ENCODE measurements at regions not wholly inside any gene's neighbourhood (a gene's known extent, or its start where the extent isn't known, plus 50 kb on each side); places are given as distances from the start of the nearest gene placed in this dataset.
A peak's percentile ranks its signal among the peaks of the same experiment; 100 is the strongest.
"Not testable (repeated sequence)": the region's sequence is repeated elsewhere in the genome, so short reads cannot be mapped to it uniquely, and the experiment has no call there.

DNA sequence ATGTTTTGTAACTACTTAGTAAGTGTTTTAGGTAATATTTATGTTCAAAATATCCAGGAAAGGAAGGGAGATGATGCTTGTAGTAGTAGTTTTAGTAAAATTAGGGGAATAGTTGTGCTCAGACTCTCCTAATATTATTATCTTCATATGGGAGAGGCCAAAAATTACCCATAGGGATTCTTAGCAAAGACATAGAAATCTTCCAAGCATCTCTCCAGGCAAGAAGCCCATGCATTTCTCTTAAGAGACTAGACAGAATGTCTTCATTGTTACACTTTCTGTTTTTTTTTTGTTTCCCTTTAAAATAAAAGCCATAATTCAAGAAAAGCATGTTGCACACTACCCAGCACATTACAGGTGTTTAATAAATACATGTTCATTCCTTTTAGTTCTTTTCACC is 180.6 kb downstream of the CYB561 start:
- no peak for DNase-seq

DNA sequence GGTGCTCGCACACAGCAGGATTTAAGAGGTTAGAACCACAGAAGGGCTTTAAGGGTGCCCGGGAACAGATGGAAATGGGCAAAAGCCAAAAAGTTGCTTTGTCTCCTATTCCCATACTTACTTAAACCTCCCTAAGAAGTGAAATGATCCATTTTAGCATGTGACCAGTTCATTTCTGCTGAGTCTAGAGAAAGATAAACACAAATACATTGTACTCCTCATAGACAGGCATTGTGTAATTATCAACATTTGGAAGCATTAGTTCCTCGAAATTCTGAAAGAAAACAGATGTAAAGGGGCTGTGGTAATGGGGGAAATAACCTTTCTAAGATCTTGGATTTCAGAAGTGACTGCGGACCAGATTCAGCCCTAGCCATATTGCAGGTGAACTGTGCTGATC is 178.3 kb downstream of the CYB561 start:
- DNase-seq, result no peak

DNA sequence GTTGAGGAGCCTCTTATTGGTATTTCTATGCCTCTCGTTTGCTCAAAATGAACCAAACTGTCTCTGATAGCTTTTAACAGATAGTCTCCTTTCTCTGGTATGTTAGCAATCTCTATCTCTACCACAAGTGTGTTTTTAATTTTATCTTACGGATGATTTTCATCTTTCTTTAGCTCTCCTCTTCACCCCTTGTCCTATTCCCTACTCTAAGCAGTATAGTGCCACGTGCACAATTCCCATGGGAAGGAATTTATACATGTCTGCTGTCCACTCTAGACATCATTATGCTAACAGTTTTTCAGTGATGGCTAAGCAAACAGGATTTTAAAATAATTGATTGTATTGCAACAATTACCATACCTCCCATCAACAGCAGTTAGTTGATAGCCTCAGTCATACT is 177.3 kb downstream of the CYB561 start:
- DNase-seq, result no peak

DNA sequence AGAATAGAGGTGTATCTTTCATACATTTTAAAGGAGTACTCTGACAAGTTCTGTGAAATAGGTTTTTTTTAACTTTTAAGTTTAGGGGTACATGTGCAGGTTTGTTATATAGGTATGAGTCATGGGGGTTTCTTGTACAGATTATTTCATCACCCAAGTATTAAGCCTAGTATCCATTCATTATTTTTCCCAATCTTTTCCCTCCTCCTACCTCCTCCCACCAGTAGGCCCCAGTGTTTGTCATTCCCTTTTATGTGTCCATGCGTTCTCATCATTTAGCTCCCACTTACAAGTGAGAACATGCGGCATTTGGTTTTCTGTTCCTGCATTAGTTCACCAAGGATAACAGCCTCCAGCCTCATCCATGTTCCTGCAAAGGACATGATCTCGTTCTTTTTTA is 175.5 kb downstream of the CYB561 start:
- no peak for DNase-seq

DNA sequence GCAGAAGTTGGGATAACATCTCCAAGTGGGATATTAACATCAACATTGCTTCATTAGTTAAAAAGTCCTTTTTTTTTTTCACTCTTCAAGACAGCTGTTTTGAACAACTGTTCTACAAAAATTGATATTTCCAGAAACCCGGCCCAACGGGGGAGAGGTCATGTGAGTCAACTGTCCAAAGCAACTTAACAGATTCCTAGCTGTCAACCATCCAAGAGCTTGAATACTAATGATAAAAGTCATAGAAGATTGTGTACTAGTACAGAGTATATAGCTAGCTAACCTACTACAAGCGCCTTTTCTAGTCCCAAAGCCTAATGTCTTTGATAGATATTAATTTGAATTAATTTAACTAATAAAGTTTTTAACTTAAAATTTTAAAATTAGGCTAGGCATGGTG is 172.0 kb downstream of the CYB561 start:
- no peak for DNase-seq

DNA sequence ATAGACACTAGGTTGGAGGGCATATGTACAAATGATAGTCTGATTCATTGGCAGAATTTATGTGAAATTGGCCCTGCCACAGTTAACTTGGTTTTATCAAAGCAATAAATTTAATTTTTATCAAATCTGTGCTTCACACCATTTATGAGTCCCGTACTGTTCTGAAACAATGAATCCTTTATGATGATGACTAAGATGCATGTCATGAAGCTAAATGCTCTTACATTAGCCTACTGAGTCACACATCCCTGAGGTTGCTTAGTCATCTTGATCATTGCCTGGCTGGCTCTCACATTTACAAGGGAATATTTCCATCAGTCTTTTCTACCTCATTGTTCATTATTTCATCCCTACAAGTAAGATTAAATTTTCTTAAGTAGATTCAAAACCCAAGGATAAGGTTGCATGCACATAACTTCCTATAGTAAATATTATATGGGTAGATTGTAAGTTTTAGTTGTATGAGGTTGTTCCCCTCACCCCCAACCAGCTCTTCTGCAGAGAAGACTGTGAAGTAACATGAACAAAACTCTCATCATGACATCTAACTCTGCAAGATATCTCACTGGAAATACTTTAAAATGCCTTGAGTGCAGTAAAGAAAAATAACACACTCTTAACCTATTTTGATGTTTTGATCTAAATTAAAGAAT is 170.7 kb downstream of the CYB561 start:
- DNase-seq, result peak; percentile 91

DNA sequence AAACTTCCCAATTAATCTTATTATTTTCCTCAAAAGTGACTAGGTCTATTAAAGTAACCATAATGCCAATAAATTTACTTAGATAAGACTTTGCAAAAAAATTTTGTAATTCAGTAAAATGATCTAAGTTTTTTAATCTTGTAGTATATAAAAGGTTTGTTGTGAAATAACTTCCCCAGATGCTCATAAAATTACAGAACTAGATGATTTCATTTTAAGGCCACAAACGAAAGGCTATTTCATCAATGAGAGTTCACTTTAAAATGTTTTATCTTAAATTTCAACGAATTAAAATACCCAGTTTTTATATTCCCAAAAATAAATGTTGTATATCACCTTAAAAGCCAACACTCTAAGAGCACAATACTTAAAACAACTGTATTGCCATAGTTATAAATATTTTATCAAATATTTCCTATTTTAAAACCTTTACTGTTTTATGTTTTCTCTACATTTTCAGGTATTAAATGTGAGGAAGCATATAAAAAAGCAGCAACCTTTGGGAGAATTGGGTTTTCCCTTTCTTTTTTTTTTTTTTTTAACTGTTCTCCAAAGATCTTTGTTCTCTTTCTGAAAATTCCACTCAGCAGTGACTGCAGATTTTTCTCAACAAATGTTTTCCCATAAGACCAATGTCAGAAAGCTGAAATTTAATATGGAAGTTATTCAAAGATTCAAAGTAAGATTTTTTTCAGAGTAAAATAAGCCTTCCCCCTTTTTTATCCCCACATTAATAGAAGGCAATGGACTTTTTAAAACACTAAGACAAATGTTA is 169.9 kb downstream of the CYB561 start:
- DNase-seq, result no peak

DNA sequence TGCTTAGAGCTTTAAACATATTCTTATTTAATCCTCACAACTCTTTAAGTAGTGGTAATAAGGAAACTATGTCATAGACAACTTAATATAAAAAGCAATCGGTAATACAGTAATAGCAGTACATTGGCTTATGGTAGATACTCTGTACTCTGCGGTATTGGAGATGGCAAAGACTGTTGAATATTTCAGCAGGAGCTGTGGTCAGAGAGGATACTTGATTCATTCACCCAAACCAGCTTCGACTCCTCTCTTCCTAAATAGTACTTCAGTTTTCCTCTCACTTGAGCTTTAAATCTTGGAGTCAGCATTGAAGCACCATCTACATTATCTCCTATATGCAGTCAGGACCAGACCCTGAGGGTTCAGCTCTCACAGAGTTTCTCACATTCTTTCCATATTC is 169.3 kb downstream of the CYB561 start:
- no peak for DNase-seq

DNA sequence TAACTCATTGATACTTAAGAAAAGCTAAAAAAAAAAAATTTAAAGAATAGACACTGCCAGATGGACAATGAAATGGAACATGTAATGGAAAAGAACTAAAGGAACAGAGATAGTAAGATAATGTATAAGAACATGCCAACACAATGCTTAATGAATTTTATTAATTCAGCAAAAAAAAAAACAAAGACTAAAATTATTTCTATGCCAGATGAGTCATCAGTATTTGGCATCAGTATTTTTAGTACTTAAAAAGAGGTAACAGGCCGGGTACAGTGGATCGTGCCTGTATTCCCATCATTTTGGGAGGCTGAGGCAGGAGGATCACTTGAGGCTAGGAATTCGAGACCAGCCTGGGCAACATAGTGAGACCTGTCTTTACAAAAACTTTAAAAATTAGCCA is 168.5 kb downstream of the CYB561 start:
- DNase-seq, result no peak

DNA sequence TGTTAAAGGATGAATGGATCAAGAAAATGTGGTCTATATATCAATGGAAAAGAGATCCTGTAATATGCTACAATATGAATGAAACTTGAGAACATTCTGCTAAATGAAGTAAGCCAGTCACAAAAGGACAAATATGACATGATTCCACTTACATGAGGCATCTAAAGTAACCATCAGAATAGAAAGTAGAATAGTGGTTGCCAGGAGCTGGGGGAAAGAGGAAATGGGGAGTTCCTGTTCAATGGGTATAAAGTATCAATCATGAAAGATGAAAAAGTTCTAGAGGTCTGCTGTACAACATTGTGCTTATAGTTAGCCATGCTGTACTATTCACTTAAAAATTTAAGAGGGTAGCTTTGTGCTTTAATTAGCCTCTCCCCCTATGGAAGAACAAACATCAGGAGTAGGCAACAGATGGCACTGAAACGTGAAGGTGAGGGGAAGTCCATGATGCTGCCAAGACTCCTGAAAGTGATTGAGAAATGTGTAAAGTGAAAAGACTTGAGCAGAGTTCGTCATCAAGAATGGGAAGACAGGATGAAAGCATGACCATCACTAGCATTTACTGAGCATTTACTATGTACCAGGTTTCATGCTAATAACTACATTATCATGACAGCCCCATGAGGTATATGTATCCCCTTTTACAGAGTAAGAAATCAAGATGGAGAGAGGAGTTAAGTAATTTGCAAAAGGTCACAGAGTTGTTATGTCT is 167.2 kb downstream of the CYB561 start:
- DNase-seq, result no peak

DNA sequence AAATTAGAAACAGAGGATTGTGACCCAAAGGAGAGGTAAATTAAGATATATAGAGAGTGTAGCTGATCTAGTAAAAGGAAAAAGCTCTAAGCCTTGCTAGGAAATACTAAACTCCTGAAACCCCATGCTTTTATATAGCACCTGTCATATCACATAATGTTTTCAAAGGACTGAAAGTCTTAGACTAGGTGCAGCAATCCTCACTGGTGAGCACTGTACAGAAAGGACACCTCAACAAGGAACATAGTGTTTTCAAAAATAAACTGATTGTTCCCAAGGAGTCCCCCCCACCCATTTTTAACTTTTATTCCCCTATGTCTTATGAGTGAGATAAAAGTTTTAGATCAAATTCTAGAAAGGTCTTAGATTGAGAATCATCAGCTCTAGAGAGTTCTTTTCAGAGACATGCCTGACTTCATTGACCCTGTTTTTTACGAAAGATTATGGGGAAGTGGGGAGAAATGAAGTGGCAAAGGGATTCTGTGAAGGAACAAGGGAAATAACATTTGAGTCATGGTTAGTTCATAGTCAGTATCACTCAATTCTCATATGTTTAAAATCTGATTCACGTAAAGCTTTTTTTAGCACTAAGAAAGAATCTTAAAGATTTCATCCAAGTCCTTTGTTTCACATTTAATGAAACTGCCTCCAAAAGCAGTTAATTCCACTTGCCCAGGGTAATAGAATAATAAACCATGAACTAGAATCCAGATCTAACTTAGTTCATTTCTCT is 166.4 kb downstream of the CYB561 start:
- peak; percentile 30 for DNase-seq

DNA sequence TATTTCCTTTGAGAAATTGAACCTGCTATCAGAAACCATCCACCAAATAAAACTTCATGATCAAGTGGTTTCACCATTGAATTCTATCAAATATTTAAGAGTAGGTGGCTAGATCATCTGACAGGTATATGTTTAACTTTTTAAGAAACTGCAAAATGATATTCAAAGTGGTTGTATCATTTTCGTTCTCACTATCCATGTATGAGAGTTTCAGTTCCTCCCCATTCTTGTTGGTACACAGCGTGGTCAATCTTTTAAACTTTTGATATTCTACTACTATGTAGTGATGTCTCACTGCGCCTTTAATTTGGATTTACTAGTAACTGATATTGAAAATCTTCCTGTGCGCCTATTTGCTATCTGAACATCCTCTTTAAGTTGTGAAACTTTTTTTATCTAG is 163.7 kb downstream of the CYB561 start:
- DNase-seq, result no peak

DNA sequence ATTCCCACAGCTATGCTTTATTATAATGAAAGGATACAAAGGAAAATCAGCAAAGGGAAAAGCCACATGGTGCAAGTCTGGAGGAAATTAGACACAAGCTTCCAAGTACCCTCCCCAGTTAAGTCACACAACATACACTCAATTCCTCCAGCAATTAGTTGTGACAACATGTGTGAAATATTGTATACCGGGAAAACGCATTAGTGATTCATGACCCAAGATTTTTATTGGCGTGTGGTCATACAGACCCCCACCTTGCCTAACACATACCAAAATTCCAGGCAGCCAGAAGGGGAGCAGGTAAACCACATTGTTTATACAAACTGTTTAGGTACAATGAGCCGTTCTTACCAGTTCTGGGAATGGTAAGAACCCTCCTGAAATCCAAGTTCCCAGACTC is 160.6 kb downstream of the CYB561 start:
- no peak for DNase-seq

DNA sequence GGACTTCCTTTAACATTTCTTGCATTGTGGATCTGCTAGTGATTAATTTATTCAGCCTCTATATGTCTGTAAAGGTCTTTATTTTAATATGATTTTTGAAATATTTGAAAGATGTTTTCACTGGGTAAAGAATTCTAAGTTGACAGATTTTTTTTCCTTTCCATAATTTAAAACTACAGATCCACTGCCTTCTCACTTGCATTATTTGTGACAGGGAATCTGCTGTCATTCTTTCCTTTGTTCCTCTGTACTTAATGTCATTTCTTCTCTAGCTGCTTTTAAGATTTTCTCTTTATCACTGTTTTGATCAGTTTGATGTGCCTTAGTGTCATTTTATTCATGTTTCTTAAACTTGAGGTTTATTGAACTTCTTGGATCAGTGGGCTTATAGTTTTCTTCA is 159.9 kb downstream of the CYB561 start:
- DNase-seq, result no peak

DNA sequence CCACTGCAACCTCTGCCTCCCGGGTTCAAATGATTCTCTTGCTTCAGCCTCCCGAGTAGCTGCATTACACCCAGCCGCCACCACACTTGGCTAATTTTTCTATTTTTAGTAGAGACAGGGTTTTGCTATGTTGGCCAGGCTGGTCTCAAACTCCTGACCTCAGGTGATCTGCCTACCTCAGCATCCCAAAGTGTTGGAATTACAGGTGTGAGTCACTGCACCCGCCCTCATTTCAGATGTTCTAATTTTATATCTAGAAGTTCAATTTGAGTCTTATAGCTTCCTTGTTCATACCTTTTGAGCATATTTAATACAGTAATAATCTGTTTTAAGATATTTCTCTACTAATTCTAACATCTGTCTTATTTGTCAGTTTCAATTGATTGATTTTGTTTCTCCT is 159.1 kb downstream of the CYB561 start:
- not testable (repeated sequence) for DNase-seq

DNA sequence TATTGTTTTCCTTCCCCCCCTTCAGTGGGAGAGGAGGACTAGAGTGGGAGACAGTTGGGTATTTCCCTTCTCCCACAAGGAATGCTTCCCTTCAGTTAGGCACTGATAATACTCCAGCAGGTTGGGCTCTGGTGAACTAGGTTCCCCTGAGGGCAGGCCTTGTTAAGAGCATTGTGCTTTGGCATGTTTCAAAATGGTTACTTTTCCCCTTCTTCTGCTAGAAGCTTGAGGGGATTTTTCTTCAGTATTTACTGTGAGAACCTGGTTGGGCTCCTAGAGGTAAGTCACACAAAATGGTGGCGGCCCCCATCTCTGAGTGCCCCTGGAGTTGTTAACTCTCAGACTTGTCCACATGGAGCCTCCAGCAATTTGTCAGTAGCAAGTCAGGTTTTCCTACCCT is 156.2 kb downstream of the CYB561 start:
- no peak for DNase-seq

DNA sequence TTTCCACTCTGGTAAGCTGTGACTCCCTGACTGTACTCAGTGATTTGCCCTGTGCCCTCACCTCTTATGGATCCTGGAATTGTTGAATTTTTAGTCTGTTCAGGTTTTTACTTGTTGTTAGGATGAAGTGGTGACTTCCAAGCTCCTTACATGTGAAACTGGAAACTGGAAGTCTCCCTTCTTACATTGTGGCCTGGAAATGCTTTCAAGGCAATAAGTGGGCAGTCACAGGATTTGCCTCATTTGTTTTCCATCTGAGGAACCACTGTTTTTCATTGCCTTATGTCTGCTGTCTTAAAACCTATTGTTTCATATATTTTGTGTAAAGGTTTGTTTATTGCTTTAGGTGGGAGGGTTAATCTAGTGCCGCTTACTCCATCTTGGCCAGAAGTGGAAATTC is 155.8 kb downstream of the CYB561 start:
- no peak for DNase-seq

DNA sequence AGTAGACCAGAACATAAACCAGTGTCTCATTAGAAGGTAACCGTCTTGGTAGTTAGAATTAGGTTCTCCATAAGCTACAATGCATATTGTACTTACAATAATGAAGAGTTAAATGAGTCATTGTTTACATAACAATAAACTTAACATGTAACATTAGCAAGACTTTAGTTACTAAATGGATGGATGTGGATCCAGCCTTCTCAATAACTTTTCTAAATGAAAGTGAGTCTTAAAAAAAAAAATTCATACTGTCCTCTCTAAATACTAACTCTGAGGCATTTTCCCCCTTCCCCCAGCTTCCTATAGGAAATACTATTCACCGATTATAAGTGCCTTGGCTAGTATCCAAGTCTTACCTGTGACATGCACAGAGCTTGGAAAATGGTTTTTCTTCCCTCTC is 155.3 kb downstream of the CYB561 start:
- no peak for DNase-seq

DNA sequence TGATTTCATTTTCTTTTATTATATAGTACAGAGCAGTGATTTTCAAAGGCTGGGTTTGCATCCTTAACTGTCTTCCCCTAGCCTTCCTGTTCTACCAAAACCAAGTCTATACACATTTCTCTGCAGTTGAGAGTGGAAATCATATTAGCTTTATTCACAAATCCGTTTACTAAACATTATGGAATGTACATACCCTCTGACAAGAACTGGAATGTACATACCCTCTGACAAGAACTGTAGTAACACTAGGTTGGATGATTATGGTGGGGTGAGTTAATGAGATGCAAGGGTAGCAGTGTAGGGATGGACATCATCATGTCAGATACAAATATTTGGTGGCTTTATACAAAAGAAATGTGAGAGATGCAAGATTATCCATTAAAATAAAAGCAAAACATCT is 154.8 kb downstream of the CYB561 start:
- DNase-seq, result no peak

DNA sequence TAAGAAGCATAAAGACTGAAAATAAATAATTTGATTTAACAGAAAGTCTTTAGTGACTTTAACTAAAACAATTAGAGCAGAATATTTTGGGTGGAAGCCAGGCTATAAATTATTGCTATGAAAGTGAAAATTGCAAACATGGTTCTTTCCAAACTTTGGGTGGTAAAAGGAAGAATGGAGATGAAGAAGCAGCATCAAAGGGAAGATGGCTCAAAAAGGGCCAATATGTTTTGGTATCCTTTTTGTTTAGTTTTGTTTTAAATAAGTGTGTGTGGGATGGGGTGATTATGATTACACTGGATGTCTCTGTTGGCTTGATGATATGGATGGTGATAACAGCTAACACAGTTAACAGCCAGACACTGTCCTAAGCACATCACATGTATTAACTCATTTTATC is 153.7 kb downstream of the CYB561 start:
- no peak for DNase-seq

DNA sequence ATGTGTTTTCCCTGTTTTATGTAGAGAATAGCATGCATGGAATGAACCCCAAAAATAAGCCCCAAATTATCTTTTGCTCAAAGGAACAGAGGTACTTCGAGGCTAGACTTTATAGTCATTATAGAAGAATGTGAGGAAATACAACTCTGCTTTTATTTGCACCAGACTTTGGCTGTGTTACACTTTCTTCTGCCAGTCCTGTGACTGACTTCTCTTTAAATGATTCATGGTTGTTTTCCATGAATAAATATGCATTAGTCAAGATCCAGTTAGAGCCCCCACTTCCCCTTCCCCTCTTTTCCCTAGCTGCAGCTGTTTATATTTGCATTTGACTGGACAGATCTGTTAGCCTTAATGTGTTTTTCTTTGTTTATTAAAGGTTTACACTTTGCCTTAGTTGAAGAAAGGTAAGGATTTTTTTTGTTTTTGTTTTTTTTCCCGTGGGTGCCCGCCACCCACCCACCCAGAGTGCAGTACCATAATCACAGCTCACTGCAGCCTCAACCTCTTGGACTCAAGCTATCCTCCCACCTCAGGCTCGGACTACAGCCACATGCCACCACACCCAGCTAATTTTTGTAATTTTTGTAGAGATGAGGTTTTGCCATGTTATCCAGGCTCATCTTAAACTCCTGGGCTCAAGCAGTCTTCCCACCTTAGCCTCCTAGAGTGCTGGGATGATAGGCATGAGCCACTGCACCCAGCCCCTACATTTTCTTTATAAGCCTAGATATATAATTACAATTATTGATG is 152.6 kb downstream of the CYB561 start:
- DNase-seq, result peak; percentile 58

DNA sequence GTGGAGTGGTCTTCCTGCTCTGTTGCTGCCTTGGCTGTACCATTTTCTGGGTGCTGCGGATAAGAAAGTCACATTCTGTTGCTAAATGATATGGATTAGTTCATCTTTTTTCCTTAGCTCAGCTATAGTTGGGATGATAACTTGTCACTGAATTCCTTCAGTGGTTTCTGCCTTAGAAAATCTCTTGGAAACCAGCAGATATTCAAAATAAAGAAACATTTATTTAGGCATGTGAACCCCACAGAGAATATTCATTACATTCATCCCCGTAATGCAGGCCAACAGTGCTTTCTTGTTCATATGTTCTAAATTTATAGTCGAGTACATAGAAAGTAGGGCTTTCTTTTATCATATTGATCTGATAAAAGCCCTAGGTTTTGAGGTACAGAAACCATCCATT is 151.3 kb downstream of the CYB561 start:
- no peak for DNase-seq

DNA sequence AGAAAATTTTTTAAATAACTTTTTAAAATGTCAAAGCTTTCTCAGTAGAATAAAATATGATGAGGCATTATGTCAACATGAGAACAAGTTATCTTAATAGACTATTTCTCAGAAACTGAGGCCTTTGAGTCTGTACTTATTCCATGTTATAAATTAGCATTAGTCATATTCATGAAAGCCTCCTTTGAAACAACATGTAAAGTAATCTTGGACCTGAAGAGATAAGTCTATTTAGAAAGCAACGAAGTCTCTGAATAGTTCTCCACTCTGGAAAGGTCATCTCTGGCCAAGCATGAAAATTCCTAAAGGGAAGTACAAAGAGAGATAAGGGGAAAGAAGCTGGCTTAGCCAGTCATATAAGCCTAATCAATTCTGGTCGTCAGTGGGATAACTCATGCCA is 150.8 kb downstream of the CYB561 start:
- no peak for DNase-seq
